PC-9 (cell line): ENCODE measurements at regions not wholly inside any gene's neighbourhood (a gene's known extent, or its start where the extent isn't known, plus 50 kb on each side); places are given as distances from the start of the nearest gene placed in this dataset.

ENCODE experiments used
- EZH2 ChIP-seq: fragments of 200-600 bp; sonication (generic); IDR thresholded peaks from 2 replicates; pipeline ENCODE4 v1.8.0; 2017; ENCODE audit warnings: antibody characterized with exemption, low read depth
- TF ChIP-seq, protein P1 (sequence below): fragments of 200-600 bp; sonication (generic); conservative IDR thresholded peaks from 2 replicates; pipeline ENCODE4 v1.6.1; 2017; ENCODE audit warnings: mixed run types, antibody characterized with exemption, mild to moderate bottlenecking, moderate library complexity

GRCh38 chr13:40070357-40070756, 414.9 kb downstream of the COG6 start:
- TF ChIP-seq, protein P1, sequence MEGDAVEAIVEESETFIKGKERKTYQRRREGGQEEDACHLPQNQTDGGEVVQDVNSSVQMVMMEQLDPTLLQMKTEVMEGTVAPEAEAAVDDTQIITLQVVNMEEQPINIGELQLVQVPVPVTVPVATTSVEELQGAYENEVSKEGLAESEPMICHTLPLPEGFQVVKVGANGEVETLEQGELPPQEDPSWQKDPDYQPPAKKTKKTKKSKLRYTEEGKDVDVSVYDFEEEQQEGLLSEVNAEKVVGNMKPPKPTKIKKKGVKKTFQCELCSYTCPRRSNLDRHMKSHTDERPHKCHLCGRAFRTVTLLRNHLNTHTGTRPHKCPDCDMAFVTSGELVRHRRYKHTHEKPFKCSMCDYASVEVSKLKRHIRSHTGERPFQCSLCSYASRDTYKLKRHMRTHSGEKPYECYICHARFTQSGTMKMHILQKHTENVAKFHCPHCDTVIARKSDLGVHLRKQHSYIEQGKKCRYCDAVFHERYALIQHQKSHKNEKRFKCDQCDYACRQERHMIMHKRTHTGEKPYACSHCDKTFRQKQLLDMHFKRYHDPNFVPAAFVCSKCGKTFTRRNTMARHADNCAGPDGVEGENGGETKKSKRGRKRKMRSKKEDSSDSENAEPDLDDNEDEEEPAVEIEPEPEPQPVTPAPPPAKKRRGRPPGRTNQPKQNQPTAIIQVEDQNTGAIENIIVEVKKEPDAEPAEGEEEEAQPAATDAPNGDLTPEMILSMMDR: no peak
- TF ChIP-seq EZH2: no peak
